ENCODE measurements at regions not wholly inside any gene's neighbourhood (a gene's known extent, or its start where the extent isn't known, plus 50 kb on each side); places are given as distances from the start of the nearest gene placed in this dataset.

- Mint-ChIP-seq H3K9me3 (no peaks in the 10 kb centered on the region), H3K36me3 (ENCODE audit: insufficient read depth) (no peaks in the 10 kb centered on the region), H3K27me3 (peaks cover 53 to 62% of the 10 kb centered on the region in 2 donors), H3K4me1 (ENCODE audit: low read depth in 2 of 2) (no peaks in the 10 kb centered on the region), H3K27ac (no peak overlapping the region), H3K4me3 (no peak overlapping the region)
- DNase-seq (no peak), ATAC-seq (replicated peaks) (no peak)
Measured at GRCh38 chr1:29901624-29902325, 665.5 kb downstream of the PTPRU start.

- Mint-ChIP-seq H3K9me3 (no peaks in the 10 kb centered on the region), H3K27ac (no peak overlapping the region), H3K36me3 (ENCODE audit: insufficient read depth) (no peaks in the 10 kb centered on the region), H3K4me3 (no peak overlapping the region), H3K4me1 (ENCODE audit: low read depth in 2 of 2) (no peaks in the 10 kb centered on the region), H3K27me3 (peaks cover 55 to 70% of the 10 kb centered on the region in 2 donors)
- DNase-seq (no peak), ATAC-seq (replicated peaks) (no peak)
Measured at GRCh38 chr1:29900712-29901111, 664.4 kb downstream of the PTPRU start.

- ATAC-seq (replicated peaks), result no peak
- no peaks in the 10 kb centered on the region for H3K36me3 Mint-ChIP-seq (ENCODE audit: insufficient read depth)
- no peak overlapping the region for H3K4me3 Mint-ChIP-seq
- no peaks in the 10 kb centered on the region for H3K9me3 Mint-ChIP-seq
- no peak for DNase-seq
- H3K27ac Mint-ChIP-seq, result no peak overlapping the region
- H3K4me1 Mint-ChIP-seq (ENCODE audit: low read depth in 2 of 2), result no peaks in the 10 kb centered on the region
- H3K27me3 Mint-ChIP-seq, result peaks cover 57 to 75% of the 10 kb centered on the region in 2 donors
Measured at GRCh38 chr1:29900104-29900679, 663.9 kb downstream of the PTPRU start.

DNA sequence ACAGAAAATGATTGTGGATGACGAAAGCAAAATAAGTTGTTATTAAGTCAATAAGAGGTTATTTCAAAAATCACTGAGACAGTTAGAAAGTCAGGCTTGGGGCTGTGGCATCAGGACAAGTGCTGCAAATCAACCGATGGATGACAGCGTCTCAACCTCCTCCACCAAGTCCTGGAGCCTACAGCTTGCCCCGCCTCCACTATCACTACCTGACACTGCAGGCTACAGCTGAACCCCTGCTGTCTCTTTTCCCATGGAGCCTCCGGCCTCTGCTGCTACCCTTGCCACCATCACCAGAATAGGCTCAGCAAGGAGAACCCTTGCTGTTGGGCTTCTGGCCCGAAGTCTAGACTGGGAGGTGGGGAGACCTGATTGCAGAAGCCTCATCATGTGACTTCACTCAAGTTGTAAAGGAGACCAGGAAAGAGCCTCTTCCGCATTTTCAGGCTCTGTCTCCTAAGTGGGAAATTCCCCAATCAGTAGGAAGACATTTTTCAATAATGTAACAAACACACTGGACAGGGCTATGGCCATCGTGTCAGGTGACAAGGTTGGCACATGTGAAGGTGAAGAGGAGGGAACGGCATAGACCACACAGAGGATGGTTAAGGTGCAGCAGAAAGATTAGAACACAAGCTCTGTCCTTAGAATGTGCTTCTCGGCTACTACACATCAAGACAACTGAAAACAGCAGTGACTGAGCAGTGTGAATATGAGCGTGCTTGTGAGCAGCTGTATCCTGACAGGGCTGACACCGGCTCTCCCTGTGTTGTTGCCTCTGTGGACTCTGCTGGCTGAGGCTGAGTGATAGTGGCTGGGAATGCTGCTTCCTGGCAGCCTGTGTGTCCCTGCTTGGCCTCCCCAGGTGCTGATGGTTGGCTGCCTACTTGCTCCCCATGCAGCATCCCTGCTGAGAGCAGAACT, 660.7 kb downstream of the PTPRU start:
- DNase-seq (no peak), ATAC-seq (replicated peaks) (no peak)
- Mint-ChIP-seq H3K9me3 (no peaks in the 10 kb centered on the region), H3K4me1 (ENCODE audit: low read depth in 2 of 2) (no peaks in the 10 kb centered on the region), H3K36me3 (ENCODE audit: insufficient read depth) (no peaks in the 10 kb centered on the region), H3K27ac (no peak overlapping the region), H3K4me3 (no peak overlapping the region), H3K27me3 (peaks cover 60 to 85% of the 10 kb centered on the region in 2 donors)

GRCh38 chr1:29896300-29896699, 660.0 kb downstream of the PTPRU start:
- no peaks in the 10 kb centered on the region for H3K4me1 Mint-ChIP-seq (ENCODE audit: low read depth in 2 of 2)

DNA sequence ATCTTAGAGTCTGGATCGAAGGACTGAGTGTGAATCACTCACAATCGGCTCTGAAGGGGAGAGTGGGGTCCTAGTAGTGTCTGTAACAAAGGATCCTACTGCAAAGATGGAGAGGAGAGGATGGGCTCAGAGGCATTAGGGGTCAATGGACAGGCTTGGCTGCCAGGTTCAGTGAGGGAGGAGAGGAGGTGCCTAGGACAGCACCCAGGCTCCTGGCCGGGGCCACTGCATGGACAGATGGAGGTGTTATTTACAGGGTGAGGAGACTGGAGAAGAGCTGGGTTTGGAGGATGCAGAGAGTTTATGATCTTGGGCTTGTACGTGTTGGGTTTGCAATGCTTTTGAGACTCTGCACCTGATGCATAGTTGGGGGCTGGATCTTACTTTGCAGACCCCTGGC, 658.9 kb downstream of the PTPRU start:
- no peak for ATAC-seq (replicated peaks)
- Mint-ChIP-seq H3K27ac (no peak overlapping the region), H3K9me3 (no peaks in the 10 kb centered on the region), H3K27me3 (peaks cover 59 to 88% of the 10 kb centered on the region in 2 donors), H3K36me3 (ENCODE audit: insufficient read depth) (no peaks in the 10 kb centered on the region), H3K4me1 (ENCODE audit: low read depth in 2 of 2) (no peaks in the 10 kb centered on the region), H3K4me3 (no peak overlapping the region)
- no peak for DNase-seq

More at GRCh38 chr1:29896300-29896699, 660.0 kb downstream of the PTPRU start:
- no peak for DNase-seq
- H3K36me3 Mint-ChIP-seq (ENCODE audit: insufficient read depth), result no peaks in the 10 kb centered on the region
- no peak overlapping the region for H3K4me3 Mint-ChIP-seq
- H3K27ac Mint-ChIP-seq, result no peak overlapping the region
- peaks cover 62 to 82% of the 10 kb centered on the region in 2 donors for H3K27me3 Mint-ChIP-seq
- ATAC-seq (replicated peaks), result no peak
- H3K9me3 Mint-ChIP-seq, result no peaks in the 10 kb centered on the region

DNA sequence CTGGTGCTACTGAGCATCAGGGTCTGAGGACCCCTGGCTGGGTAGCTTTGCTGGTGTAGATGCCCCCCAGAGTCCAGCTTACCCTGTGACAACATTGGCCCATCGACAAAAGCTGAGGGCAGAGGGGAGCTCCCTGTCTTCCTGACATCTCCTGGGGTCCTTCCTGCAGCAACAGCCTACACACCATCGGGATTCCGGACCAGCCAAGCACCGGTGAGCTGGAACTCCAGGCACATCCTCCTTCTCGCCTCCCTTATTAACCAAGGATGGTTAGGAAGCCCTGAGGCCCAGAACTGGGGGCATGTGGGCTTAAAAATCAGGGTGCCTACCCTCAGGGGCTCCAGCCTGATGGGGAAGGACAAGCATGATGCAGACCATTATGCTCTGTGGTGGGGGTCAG, 658.0 kb downstream of the PTPRU start:
- Mint-ChIP-seq H3K4me3 (no peak overlapping the region), H3K4me1 (ENCODE audit: low read depth in 2 of 2) (no peaks in the 10 kb centered on the region), H3K27ac (no peak overlapping the region), H3K36me3 (ENCODE audit: insufficient read depth) (no peaks in the 10 kb centered on the region), H3K9me3 (no peaks in the 10 kb centered on the region), H3K27me3 (peaks cover 68 to 95% of the 10 kb centered on the region in 2 donors)
- DNase-seq (no peak), ATAC-seq (replicated peaks) (no peak)

GRCh38 chr1:29893806-29894205, 657.5 kb downstream of the PTPRU start:
- Mint-ChIP-seq H3K9me3 (no peaks in the 10 kb centered on the region), H3K27ac (no peak overlapping the region)
- DNase-seq, result no peak

DNA sequence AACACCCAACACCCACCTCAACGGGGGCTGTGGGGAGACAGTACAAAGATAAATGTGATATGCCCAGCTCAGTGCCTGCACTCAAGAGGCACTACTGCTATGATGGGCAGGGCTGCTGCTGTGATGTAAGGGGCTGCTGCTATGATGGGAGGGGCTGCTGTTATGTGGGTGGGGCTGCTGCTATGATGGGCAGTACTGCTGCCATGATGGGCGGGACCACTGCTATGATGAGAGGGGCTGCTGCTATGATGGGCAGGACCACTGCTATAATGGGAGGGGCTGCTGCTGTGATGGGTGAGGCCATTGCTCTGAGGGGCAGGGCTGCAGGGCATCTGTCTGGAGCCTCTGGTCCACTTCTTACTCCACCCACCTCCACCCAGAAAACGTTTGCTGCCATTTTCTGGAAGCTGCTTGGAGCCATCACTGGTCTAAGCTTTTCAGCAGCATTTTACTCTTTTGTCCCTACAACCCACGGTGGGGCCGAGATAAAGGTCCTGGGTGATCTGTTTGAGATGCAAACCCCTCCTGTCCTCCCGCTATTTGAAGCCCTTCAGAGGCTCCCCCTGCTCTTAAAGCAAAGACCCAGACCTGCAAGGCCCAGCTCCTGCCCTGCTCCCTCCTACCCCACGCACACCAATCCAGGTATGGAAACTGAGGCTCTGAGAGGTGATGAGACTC, 656.9 kb downstream of the PTPRU start:
- Mint-ChIP-seq H3K36me3 (ENCODE audit: insufficient read depth) (no peaks in the 10 kb centered on the region), H3K4me3 (no peak overlapping the region), H3K27me3 (peaks cover 57 to 84% of the 10 kb centered on the region in 2 donors), H3K4me1 (ENCODE audit: low read depth in 2 of 2) (no peaks in the 10 kb centered on the region), H3K27ac (no peak overlapping the region), H3K9me3 (no peaks in the 10 kb centered on the region)
- ATAC-seq (replicated peaks), result no peak
- no peak for DNase-seq

More at GRCh38 chr1:29893806-29894205, 657.5 kb downstream of the PTPRU start:
- Mint-ChIP-seq H3K36me3 (ENCODE audit: insufficient read depth) (no peaks in the 10 kb centered on the region), H3K4me1 (ENCODE audit: low read depth in 2 of 2) (no peaks in the 10 kb centered on the region), H3K27me3 (peaks cover 63 to 90% of the 10 kb centered on the region in 2 donors), H3K4me3 (no peak overlapping the region)
- no peak for ATAC-seq (replicated peaks)

DNA sequence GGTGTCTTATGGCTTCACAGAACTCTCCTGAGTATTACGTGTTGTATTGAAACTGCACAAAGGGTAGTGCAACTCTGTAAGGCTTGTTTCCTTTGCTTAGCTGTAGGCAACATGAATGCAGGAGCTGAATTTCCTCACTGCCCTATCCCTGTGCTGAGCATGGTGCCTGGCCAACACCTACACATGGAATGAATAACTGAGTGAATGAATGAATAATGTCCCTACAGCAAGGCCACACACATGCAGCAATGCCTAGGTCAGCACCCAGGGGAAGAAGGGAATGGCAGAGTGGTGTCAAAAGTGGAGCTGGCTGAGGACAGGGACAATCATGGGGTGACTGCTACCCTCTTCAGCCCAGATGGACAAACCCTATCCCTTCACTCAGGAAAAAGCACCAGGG, 655.9 kb downstream of the PTPRU start:
- no peaks in the 10 kb centered on the region for H3K36me3 Mint-ChIP-seq (ENCODE audit: insufficient read depth)
- no peak for ATAC-seq (replicated peaks)
- peaks cover 48 to 75% of the 10 kb centered on the region in 2 donors for H3K27me3 Mint-ChIP-seq
- no peaks in the 10 kb centered on the region for H3K9me3 Mint-ChIP-seq
- no peaks in the 10 kb centered on the region for H3K4me1 Mint-ChIP-seq (ENCODE audit: low read depth in 2 of 2)
- no peak for DNase-seq
- no peak overlapping the region for H3K27ac Mint-ChIP-seq
- no peak overlapping the region for H3K4me3 Mint-ChIP-seq

DNA sequence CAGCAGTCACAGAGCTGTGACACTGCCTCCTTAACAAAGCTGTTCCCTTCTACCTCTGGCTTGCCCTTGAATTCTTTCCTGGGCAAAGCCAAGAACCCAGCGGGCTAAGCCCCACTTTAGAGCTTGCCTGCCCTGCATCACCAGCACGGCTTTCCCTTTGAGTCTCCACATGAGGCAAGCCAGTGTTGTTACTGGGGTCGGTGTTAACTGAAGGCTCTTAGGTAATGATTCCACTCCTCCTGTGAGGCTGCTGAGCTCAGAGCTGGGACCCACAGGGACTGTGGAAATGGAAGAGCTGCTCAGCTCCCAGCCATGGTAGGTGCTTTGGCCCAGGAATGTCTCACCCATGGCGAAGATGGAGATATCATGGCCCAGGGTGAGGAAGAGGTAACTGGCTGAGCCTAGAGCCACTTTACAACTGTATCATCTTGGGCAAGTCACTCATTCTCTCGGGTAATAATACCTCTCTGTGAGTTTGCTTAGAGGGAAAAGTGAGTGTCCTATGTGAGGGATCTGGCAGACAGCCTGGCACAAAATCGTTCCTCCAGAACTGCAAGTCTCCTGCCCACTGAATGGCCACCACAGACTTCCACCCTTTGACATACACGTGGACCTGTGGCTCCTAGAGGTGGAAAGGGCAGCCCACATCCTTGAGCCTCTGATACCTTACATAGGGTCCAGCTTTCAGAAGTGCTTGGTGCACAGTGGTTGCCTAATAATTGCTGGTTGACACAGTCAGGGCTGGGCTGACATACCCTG, 654.1 kb downstream of the PTPRU start:
- H3K27ac Mint-ChIP-seq, result no peak overlapping the region
- H3K4me1 Mint-ChIP-seq (ENCODE audit: low read depth in 2 of 2), result no peaks in the 10 kb centered on the region
- H3K27me3 Mint-ChIP-seq, result peaks cover 37 to 69% of the 10 kb centered on the region in 2 donors
- DNase-seq, result no peak
- no peak overlapping the region for H3K4me3 Mint-ChIP-seq
- no peaks in the 10 kb centered on the region for H3K36me3 Mint-ChIP-seq (ENCODE audit: insufficient read depth)
- no peaks in the 10 kb centered on the region for H3K9me3 Mint-ChIP-seq
- ATAC-seq (replicated peaks), result no peak

- Mint-ChIP-seq H3K36me3 (ENCODE audit: insufficient read depth) (no peaks in the 10 kb centered on the region), H3K4me1 (ENCODE audit: low read depth in 2 of 2) (no peaks in the 10 kb centered on the region), H3K27me3 (peaks cover 37 to 69% of the 10 kb centered on the region in 2 donors), H3K27ac (no peak overlapping the region), H3K9me3 (no peaks in the 10 kb centered on the region), H3K4me3 (no peak overlapping the region)
- ATAC-seq (replicated peaks) (no peak), DNase-seq (no peak)
Measured at GRCh38 chr1:29889776-29890175, 653.5 kb downstream of the PTPRU start.

DNA sequence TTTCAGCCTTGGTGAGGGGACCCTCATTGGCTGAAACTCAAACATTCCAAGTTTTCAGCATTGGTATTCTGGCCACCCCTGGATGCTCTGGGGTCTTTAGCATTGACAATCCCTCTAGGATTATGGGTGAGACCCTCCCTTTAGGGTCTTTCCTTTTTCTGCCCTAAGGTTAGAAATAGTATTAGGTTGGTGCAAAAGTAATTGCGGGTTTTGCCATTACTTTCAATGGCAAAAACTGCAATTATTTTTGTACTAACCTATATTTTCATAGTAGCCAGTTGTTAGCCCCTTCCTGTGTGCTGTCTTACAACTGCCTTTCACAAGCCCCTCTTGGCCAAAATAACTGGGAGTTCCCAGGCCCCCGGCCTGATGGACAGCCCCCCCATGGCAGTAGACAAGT, 648.4 kb downstream of the PTPRU start:
- ATAC-seq (replicated peaks) (no peak), DNase-seq (no peak)
- no peaks in the 10 kb centered on the region for H3K36me3 Mint-ChIP-seq (ENCODE audit: insufficient read depth)
- peaks cover 23 to 34% of the 10 kb centered on the region in 2 donors for H3K27me3 Mint-ChIP-seq
- H3K4me1 Mint-ChIP-seq (ENCODE audit: low read depth in 2 of 2), result no peaks in the 10 kb centered on the region
- no peak overlapping the region for H3K4me3 Mint-ChIP-seq
- H3K27ac Mint-ChIP-seq, result no peak overlapping the region
- H3K9me3 Mint-ChIP-seq, result no peaks in the 10 kb centered on the region
